ENCODE measurements at regions not wholly inside any gene's neighbourhood (a gene's known extent, or its start where the extent isn't known, plus 50 kb on each side); places are given as distances from the start of the nearest gene placed in this dataset.
"Not testable (repeated sequence)": the region's sequence is repeated elsewhere in the genome, so short reads cannot be mapped to it uniquely, and the experiment has no call there.

- no peak for TF ChIP-seq CTCF (conservative IDR thresholded peaks at IDR 0.05)
- no peak for TF ChIP-seq EZH2 (IDR thresholded peaks at IDR 0.05; ENCODE audit: low read depth)
Measured at GRCh38 chr5:111922344-111922743, 165.3 kb upstream of the NREP start.

GRCh38 chr5:111921691-111922090 lies 164.7 kb upstream of the NREP start:
- H3K27ac ChIP-seq; intact Hi-C loops (cut with micrococcal nuclease; ENCODE audit: unreplicated experiment); H3K4me3 ChIP-seq; H3K9me2 ChIP-seq (ENCODE audit: insufficient read depth); DNase-seq; CTCF ChIA-PET; H3K27me3 ChIP-seq (ENCODE audit: insufficient read depth, low read depth); H3K4me1 ChIP-seq (replicated peaks; ENCODE audit: insufficient read depth); H3K4me2 ChIP-seq; H3K36me3 ChIP-seq (ENCODE audit: low read depth); H3K9me3 ChIP-seq (ENCODE audit: insufficient read depth, low read depth); H3K79me2 ChIP-seq (ENCODE audit: low read depth); H4K20me1 ChIP-seq (ENCODE audit: insufficient read depth); BruUV-seq (replicated peaks); H2AFZ ChIP-seq; H3F3A ChIP-seq (ENCODE audit: insufficient read depth, low read depth); POLR2A ChIA-PET (ENCODE audit: unreplicated experiment): not testable (repeated sequence)

More at GRCh38 chr5:111922344-111922743, 165.3 kb upstream of the NREP start:
- no peaks in the 10 kb centered on the region for H3K4me1 ChIP-seq (replicated peaks; ENCODE audit: insufficient read depth)
- H3K36me3 ChIP-seq (ENCODE audit: low read depth) = no peaks in the 10 kb centered on the region
- H3K27me3 ChIP-seq (ENCODE audit: insufficient read depth, low read depth) = no peaks in the 10 kb centered on the region
- CTCF ChIA-PET = no interaction called here
- H3F3A ChIP-seq (ENCODE audit: insufficient read depth, low read depth) = no peaks in the 10 kb centered on the region
- no peaks in the 10 kb centered on the region for H4K20me1 ChIP-seq (ENCODE audit: insufficient read depth)
- H3K9me2 ChIP-seq (ENCODE audit: insufficient read depth) = no peaks in the 10 kb centered on the region
- intact Hi-C loops (cut with micrococcal nuclease; ENCODE audit: unreplicated experiment) = no loop called here
- POLR2A ChIA-PET (ENCODE audit: unreplicated experiment) = no interaction called here
- no peak for DNase-seq
- no peaks in the 10 kb centered on the region for H3K9me3 ChIP-seq (ENCODE audit: insufficient read depth, low read depth)
- no TSS peak for BruUV-seq (replicated peaks)
- H3K4me3 ChIP-seq = no peak overlapping the region
- no peak overlapping the region for H3K4me2 ChIP-seq
- no peaks in the 10 kb centered on the region for H3K79me2 ChIP-seq (ENCODE audit: low read depth)
- no peak overlapping the region for H3K27ac ChIP-seq
- H2AFZ ChIP-seq = no peak overlapping the region

- Histone ChIP-seq H3K27me3 (ENCODE audit: insufficient read depth, low read depth) (no peaks in the 10 kb centered on the region), H4K20me1 (ENCODE audit: insufficient read depth) (no peaks in the 10 kb centered on the region), H3K79me2 (ENCODE audit: low read depth) (no peaks in the 10 kb centered on the region), H3K4me1 (replicated peaks; ENCODE audit: insufficient read depth) (no peaks in the 10 kb centered on the region), H3F3A (ENCODE audit: insufficient read depth, low read depth) (no peaks in the 10 kb centered on the region), H2AFZ (no peak overlapping the region), H3K36me3 (ENCODE audit: low read depth) (no peaks in the 10 kb centered on the region), H3K9me2 (ENCODE audit: insufficient read depth) (no peaks in the 10 kb centered on the region), H3K9me3 (ENCODE audit: insufficient read depth, low read depth) (no peaks in the 10 kb centered on the region), H3K4me2 (no peak overlapping the region), H3K4me3 (no peak overlapping the region), H3K27ac (no peak overlapping the region)
- no TSS peak for BruUV-seq (replicated peaks)
- ChIA-PET CTCF (no interaction called here), POLR2A (ENCODE audit: unreplicated experiment) (no interaction called here)
- TF ChIP-seq EZH2 (IDR thresholded peaks at IDR 0.05; ENCODE audit: low read depth) (no peak), CTCF (conservative IDR thresholded peaks at IDR 0.05) (no peak)
- no peak for DNase-seq
- intact Hi-C loops (cut with micrococcal nuclease; ENCODE audit: unreplicated experiment) = no loop called here
Measured at GRCh38 chr5:111914966-111915636, 158.1 kb upstream of the NREP start.

- no peak overlapping the region for H3K4me3 ChIP-seq
Measured at GRCh38 chr5:111902436-111902835, 145.4 kb upstream of the NREP start.

More at GRCh38 chr5:111902436-111902835, 145.4 kb upstream of the NREP start:
- H3F3A ChIP-seq (ENCODE audit: insufficient read depth, low read depth) = no peaks in the 10 kb centered on the region
- H3K27ac ChIP-seq = no peak overlapping the region
- TF ChIP-seq CTCF (conservative IDR thresholded peaks at IDR 0.05) (no peak), EZH2 (IDR thresholded peaks at IDR 0.05; ENCODE audit: low read depth) (no peak)
- no peak for DNase-seq
- H2AFZ ChIP-seq = no peak overlapping the region
- no TSS peak for BruUV-seq (replicated peaks)
- H3K9me3 ChIP-seq (ENCODE audit: insufficient read depth, low read depth) = no peaks in the 10 kb centered on the region
- H3K9me2 ChIP-seq (ENCODE audit: insufficient read depth) = no peaks in the 10 kb centered on the region
- no peaks in the 10 kb centered on the region for H3K27me3 ChIP-seq (ENCODE audit: insufficient read depth, low read depth)
- H3K79me2 ChIP-seq (ENCODE audit: low read depth) = no peaks in the 10 kb centered on the region
- no peak overlapping the region for H3K4me2 ChIP-seq
- CTCF ChIA-PET = interaction anchor here (0.5 kb wide), 1 partner anchor 790 kb away, joined by 8 read pairs; no protein-coding TSS in a partner anchor
- no peaks in the 10 kb centered on the region for H3K36me3 ChIP-seq (ENCODE audit: low read depth)
- POLR2A ChIA-PET (ENCODE audit: unreplicated experiment) = no interaction called here
- intact Hi-C loops (cut with micrococcal nuclease; ENCODE audit: unreplicated experiment) = no loop called here
- H4K20me1 ChIP-seq (ENCODE audit: insufficient read depth) = no peaks in the 10 kb centered on the region
- H3K4me1 ChIP-seq (replicated peaks; ENCODE audit: insufficient read depth) = no peaks in the 10 kb centered on the region
